ENCODE measurements at regions not wholly inside any gene's neighbourhood (a gene's known extent, or its start where the extent isn't known, plus 50 kb on each side); places are given as distances from the start of the nearest gene placed in this dataset.

DNA sequence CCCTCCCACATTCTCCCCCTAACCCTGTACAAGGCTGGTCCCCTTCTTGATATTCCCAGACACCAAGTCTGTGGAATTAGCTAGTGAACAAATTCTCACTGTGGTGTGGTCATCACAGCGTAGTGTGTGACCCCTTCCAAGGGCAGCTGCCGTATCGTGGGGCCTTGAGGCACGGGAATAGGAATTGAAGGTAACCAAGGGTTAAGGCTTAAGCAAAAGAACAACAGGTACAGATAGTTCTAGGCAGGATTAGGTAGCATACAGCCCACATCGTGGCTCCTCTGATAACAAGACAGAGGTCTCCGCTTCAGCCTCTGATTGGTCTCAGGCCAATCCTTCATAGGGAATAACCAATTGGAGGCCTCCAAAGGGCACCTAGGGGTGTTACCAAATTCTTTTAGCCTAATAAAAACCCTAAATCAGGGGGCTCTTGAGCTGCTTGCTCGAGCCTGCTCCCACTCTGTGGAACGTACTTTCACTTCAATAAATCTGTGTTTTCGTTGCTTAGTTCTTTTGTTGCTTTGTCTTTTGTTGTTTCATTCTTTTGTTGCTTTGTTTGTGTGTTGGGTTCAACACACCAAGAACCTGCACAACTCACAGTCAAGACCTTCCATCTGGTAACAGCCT is 64.7 kb downstream of the GPR6 start:
- Histone ChIP-seq H3K4me3 (no peak overlapping the region), H4K20me1 (ENCODE audit: control insufficient read depth, insufficient read depth) (no peaks in the 10 kb centered on the region), H3K27ac (ENCODE audit: control insufficient read depth, insufficient read depth) (no peak overlapping the region), H3K36me3 (ENCODE audit: control insufficient read depth in 2 of 2, insufficient read depth in 2 of 2, low read length in 1 of 2) (no peaks in the 10 kb centered on the region), H3K27me3 (replicated peaks in 1 of 2; ENCODE audit: control insufficient read depth in 2 of 2, insufficient read depth in 2 of 2, low read length in 1 of 2) (no peaks in the 10 kb centered on the region), H3K4me1 (ENCODE audit: control insufficient read depth, insufficient read depth, low read length) (peaks cover 3% of the 10 kb centered on the region), H3K9me3 (replicated peaks; ENCODE audit: control insufficient read depth, insufficient read depth, low read length) (no peaks in the 10 kb centered on the region), H2AFZ (ENCODE audit: control insufficient read depth, low read depth, low read length) (no peak overlapping the region; the same call in 1 of the 2 replicates), H3K4me2 (ENCODE audit: control insufficient read depth, insufficient read depth) (no peak overlapping the region), H3K9ac (ENCODE audit: control insufficient read depth, insufficient read depth, low read length) (no peak overlapping the region), H3K79me2 (ENCODE audit: control insufficient read depth, insufficient read depth, low read length) (no peaks in the 10 kb centered on the region)
- intact Hi-C loops (cut with micrococcal nuclease; ENCODE audit: unreplicated experiment) = loop anchor here (5.0 kb wide), 1 partner anchor 140 kb away; the partner anchor contains the start of gene CDC40
- WGBS (ENCODE audit: insufficient coverage, insufficient replicate concordance, low lambda C conversion rate, missing lambda C conversion rate) = 75% methylated on average over 9 of the region's 9 CpGs
- DNase-seq (ENCODE audit: low read depth, low spot score) (no peak), ATAC-seq (no peak), FAIRE-seq (no peak)
- no TSS peak for BruUV-seq (replicated peaks)
- CTCF ChIA-PET = interaction anchor here (0.8 to 1.4 kb wide), 2 partner anchors 10 to 338 kb away, joined by 3 to 6 read pairs; no protein-coding TSS in a partner anchor
- RAD21 ChIA-PET (ENCODE audit: unreplicated experiment) = no interaction called here
- TF ChIP-seq, protein P1, sequence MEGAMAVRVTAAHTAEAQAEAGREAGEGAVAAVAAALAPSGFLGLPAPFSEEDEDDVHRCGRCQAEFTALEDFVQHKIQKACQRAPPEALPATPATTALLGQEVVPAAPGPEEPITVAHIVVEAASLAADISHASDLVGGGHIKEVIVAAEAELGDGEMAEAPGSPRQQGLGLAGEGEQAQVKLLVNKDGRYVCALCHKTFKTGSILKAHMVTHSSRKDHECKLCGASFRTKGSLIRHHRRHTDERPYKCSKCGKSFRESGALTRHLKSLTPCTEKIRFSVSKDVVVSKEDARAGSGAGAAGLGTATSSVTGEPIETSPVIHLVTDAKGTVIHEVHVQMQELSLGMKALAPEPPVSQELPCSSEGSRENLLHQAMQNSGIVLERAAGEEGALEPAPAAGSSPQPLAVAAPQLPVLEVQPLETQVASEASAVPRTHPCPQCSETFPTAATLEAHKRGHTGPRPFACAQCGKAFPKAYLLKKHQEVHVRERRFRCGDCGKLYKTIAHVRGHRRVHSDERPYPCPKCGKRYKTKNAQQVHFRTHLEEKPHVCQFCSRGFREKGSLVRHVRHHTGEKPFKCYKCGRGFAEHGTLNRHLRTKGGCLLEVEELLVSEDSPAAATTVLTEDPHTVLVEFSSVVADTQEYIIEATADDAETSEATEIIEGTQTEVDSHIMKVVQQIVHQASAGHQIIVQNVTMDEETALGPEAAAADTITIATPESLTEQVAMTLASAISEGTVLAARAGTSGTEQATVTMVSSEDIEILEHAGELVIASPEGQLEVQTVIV (IDR thresholded peaks at IDR 0.05; ENCODE audit: borderline replicate concordance, partially characterized antibody) = no peak
- TF ChIP-seq POLR2AphosphoS5 (IDR thresholded peaks at IDR 0.05; ENCODE audit: low read length) (no peak), FOXK2 (IDR thresholded peaks at IDR 0.05) (no peak), SUZ12 (IDR thresholded peaks at IDR 0.05; ENCODE audit: unreplicated experiment) (no peak), ETV6 (conservative IDR thresholded peaks at IDR 0.05 in 1 of 2, IDR thresholded peaks at IDR 0.05 in 1 of 2; ENCODE audit: borderline replicate concordance in 1 of 2, low read depth in 1 of 2) (no peak), ZNF622 (IDR thresholded peaks at IDR 0.05) (no peak), EP300 (IDR thresholded peaks at IDR 0.05; ENCODE audit: borderline replicate concordance in 1 of 2, control insufficient read depth in 1 of 2, low read depth in 2 of 2, low read length in 2 of 2) (no peak), CBX3 (IDR thresholded peaks at IDR 0.05; ENCODE audit: borderline replicate concordance, low read depth) (no peak), NFYB (IDR thresholded peaks at IDR 0.05; ENCODE audit: insufficient read depth, low read depth, low read length) (peak; percentile 58), NR2F1 (conservative IDR thresholded peaks at IDR 0.05) (no peak)
- TF ChIP-seq, protein P2, sequence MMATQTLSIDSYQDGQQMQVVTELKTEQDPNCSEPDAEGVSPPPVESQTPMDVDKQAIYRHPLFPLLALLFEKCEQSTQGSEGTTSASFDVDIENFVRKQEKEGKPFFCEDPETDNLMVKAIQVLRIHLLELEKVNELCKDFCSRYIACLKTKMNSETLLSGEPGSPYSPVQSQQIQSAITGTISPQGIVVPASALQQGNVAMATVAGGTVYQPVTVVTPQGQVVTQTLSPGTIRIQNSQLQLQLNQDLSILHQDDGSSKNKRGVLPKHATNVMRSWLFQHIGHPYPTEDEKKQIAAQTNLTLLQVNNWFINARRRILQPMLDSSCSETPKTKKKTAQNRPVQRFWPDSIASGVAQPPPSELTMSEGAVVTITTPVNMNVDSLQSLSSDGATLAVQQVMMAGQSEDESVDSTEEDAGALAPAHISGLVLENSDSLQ (IDR thresholded peaks at IDR 0.05) = peak; percentile 49
- TF ChIP-seq, protein P3, sequence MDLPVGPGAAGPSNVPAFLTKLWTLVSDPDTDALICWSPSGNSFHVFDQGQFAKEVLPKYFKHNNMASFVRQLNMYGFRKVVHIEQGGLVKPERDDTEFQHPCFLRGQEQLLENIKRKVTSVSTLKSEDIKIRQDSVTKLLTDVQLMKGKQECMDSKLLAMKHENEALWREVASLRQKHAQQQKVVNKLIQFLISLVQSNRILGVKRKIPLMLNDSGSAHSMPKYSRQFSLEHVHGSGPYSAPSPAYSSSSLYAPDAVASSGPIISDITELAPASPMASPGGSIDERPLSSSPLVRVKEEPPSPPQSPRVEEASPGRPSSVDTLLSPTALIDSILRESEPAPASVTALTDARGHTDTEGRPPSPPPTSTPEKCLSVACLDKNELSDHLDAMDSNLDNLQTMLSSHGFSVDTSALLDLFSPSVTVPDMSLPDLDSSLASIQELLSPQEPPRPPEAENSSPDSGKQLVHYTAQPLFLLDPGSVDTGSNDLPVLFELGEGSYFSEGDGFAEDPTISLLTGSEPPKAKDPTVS (IDR thresholded peaks at IDR 0.05; ENCODE audit: low read depth, low read length) = no peak
- TF ChIP-seq, protein P4, sequence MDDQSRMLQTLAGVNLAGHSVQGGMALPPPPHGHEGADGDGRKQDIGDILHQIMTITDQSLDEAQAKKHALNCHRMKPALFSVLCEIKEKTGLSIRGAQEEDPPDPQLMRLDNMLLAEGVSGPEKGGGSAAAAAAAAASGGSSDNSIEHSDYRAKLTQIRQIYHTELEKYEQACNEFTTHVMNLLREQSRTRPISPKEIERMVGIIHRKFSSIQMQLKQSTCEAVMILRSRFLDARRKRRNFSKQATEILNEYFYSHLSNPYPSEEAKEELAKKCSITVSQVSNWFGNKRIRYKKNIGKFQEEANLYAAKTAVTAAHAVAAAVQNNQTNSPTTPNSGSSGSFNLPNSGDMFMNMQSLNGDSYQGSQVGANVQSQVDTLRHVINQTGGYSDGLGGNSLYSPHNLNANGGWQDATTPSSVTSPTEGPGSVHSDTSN (IDR thresholded peaks at IDR 0.05; ENCODE audit: insufficient replicate concordance, low read depth, low read length) = no peak
- TF ChIP-seq, protein P5, sequence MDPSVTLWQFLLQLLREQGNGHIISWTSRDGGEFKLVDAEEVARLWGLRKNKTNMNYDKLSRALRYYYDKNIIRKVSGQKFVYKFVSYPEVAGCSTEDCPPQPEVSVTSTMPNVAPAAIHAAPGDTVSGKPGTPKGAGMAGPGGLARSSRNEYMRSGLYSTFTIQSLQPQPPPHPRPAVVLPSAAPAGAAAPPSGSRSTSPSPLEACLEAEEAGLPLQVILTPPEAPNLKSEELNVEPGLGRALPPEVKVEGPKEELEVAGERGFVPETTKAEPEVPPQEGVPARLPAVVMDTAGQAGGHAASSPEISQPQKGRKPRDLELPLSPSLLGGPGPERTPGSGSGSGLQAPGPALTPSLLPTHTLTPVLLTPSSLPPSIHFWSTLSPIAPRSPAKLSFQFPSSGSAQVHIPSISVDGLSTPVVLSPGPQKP (IDR thresholded peaks at IDR 0.05; ENCODE audit: low read depth, low read length) = no peak
- SMC1A ChIA-PET (ENCODE audit: uncharacterized antibody, unreplicated experiment) = interaction anchor here (1.5 kb wide), 2 partner anchors 339 to 348 kb away, joined by 4 to 5 read pairs; no protein-coding TSS in a partner anchor
- POLR2A ChIA-PET = no interaction called here
- in situ Hi-C loops (cut with MboI) = loop anchor here (5.0 kb wide), 2 partner anchors 340 to 515 kb away; no protein-coding TSS in a partner anchor

Measured in GM12878 (cell line).